Brain microvascular endothelial cell (primary cell): ENCODE measurements at regions not wholly inside any gene's neighbourhood (a gene's known extent, or its start where the extent isn't known, plus 50 kb on each side); places are given as distances from the start of the nearest gene placed in this dataset.

Experiments
- DNase-seq: peaks from one replicate; pipeline ENCODE4 v3.0.0-alpha.2; 2020
- H3K27ac ChIP-seq: fragments of 250-450 bp; sonication (Bioruptor Pico); 2 replicates; pipeline ENCODE4 v1.5.1; 2020; ENCODE audit warnings: mild to moderate bottlenecking, moderate library complexity
- H3K27me3 ChIP-seq: fragments of 250-450 bp; sonication (Bioruptor Pico); replicated peaks from 2 replicates; pipeline ENCODE4 v1.5.1; 2020; ENCODE audit warnings: mild to moderate bottlenecking
- H3K36me3 ChIP-seq: fragments of 250-450 bp; sonication (Bioruptor Pico); replicated peaks from 2 replicates; pipeline ENCODE4 v1.5.1; 2020; ENCODE audit warnings: mild to moderate bottlenecking
- H3K4me3 ChIP-seq: 2 replicates; pipeline ENCODE4 v1.5.1; 2011; ENCODE audit warnings: low read depth, mild to moderate bottlenecking, control low read depth, low read length, moderate library complexity
- CTCF ChIP-seq: IDR thresholded peaks from 2 replicates; pipeline ENCODE4 v1.5.1; 2011; ENCODE audit warnings: low read depth, mild to moderate bottlenecking, moderate library complexity, low read length, control low read depth, inconsistent platforms; ENCODE audit errors: missing control alignments
- in situ Hi-C: cut with HindIII; loops from 2 replicates; pipeline ENCODE4 v1.10.0; 2017; ENCODE audit warnings: low sequenced_read_pairs, low pct_ligation_motif_present

GRCh38 chr10:130889780-130890179 lies 421.7 kb downstream of the TCERG1L start:
- Histone ChIP-seq H3K27me3 (no peaks in the 10 kb centered on the region), H3K36me3 (no peaks in the 10 kb centered on the region), H3K27ac (no peak overlapping the region), H3K4me3 (no peak overlapping the region)
- no peak for DNase-seq
- no peak for TF ChIP-seq CTCF
- in situ Hi-C loops, result no loop called here

GRCh38 chr10:130891066-130891465 lies 420.5 kb downstream of the TCERG1L start:
- DNase-seq, result no peak
- H3K27me3 ChIP-seq, result no peaks in the 10 kb centered on the region
- H3K36me3 ChIP-seq, result no peaks in the 10 kb centered on the region
- in situ Hi-C loops, result no loop called here
- no peak for TF ChIP-seq CTCF
- no peak overlapping the region for H3K4me3 ChIP-seq
- no peak overlapping the region for H3K27ac ChIP-seq

- no peak for TF ChIP-seq CTCF
- H3K27me3 ChIP-seq, result no peaks in the 10 kb centered on the region
- no peak for DNase-seq
- no peaks in the 10 kb centered on the region for H3K36me3 ChIP-seq
- no peak overlapping the region for H3K4me3 ChIP-seq
- no peak overlapping the region for H3K27ac ChIP-seq
- in situ Hi-C loops, result no loop called here
These were observed 417.1 kb downstream of the TCERG1L start for GRCh38 chr10:130894471-130894870.

GRCh38 chr10:130895161-130895560 lies 416.4 kb downstream of the TCERG1L start:
- no peak for DNase-seq
- no peaks in the 10 kb centered on the region for H3K27me3 ChIP-seq

GRCh38 chr10:130897815-130898214 lies 413.7 kb downstream of the TCERG1L start:
- Histone ChIP-seq H3K27me3 (no peaks in the 10 kb centered on the region), H3K4me3 (no peak overlapping the region), H3K27ac (no peak overlapping the region), H3K36me3 (no peaks in the 10 kb centered on the region)
- no peak for TF ChIP-seq CTCF
- in situ Hi-C loops, result no loop called here
- no peak for DNase-seq

More at GRCh38 chr10:130895161-130895560, 416.4 kb downstream of the TCERG1L start:
- H3K27ac ChIP-seq, result no peak overlapping the region
- in situ Hi-C loops, result no loop called here
- no peaks in the 10 kb centered on the region for H3K36me3 ChIP-seq
- H3K4me3 ChIP-seq, result no peak overlapping the region
- TF ChIP-seq CTCF, result no peak

- no peak for TF ChIP-seq CTCF
- Histone ChIP-seq H3K27me3 (no peaks in the 10 kb centered on the region), H3K36me3 (no peaks in the 10 kb centered on the region), H3K4me3 (no peak overlapping the region), H3K27ac (no peak overlapping the region)
- no peak for DNase-seq
- in situ Hi-C loops, result no loop called here
These were observed 413.1 kb downstream of the TCERG1L start for GRCh38 chr10:130898381-130898780.
